IMR-90 (cell line): ENCODE measurements at regions not wholly inside any gene's neighbourhood (a gene's known extent, or its start where the extent isn't known, plus 50 kb on each side); places are given as distances from the start of the nearest gene placed in this dataset.

Experiments used
- BHLHE40 ChIP-seq: fragments of 150-350 bp; IDR thresholded peaks from 2 replicates; pipeline ENCODE4 v1.6.1; 2016; ENCODE audit warnings: mild to moderate bottlenecking, low read depth, low read length
- CEBPB ChIP-seq: IDR thresholded peaks from 2 replicates; pipeline ENCODE4 v1.6.1; 2012; ENCODE audit warnings: low read depth, low read length, improper control_type of control experiment
- CTCF ChIP-seq: conservative IDR thresholded peaks from 2 replicates; pipeline ENCODE4 v1.5.1; 2012; ENCODE audit warnings: mild to moderate bottlenecking, low read depth, low read length, improper control_type of control experiment
- ELK1 ChIP-seq: fragments of 150-350 bp; IDR thresholded peaks from 2 replicates; pipeline ENCODE4 v1.6.1; 2016; ENCODE audit warnings: low read depth, mild to moderate bottlenecking, low read length, moderate library complexity, borderline replicate concordance
- MAFK ChIP-seq: IDR thresholded peaks from 2 replicates; pipeline ENCODE4 v1.6.1; 2012; ENCODE audit warnings: low read depth, low read length, improper control_type of control experiment
- POLR2A ChIP-seq: IDR thresholded peaks from 2 replicates; pipeline ENCODE4 v1.6.1; 2012; ENCODE audit warnings: mild to moderate bottlenecking, low read depth, low read length
- RAD21 ChIP-seq: IDR thresholded peaks from 2 replicates; pipeline ENCODE4 v1.6.1; 2012; ENCODE audit warnings: low read length, improper control_type of control experiment
- RCOR1 ChIP-seq: IDR thresholded peaks from 2 replicates; pipeline ENCODE4 v1.6.1; 2012; ENCODE audit warnings: mild to moderate bottlenecking, low read length, improper control_type of control experiment; ENCODE audit not compliant: insufficient replicate concordance
- RFX5 ChIP-seq: IDR thresholded peaks from 2 replicates; pipeline ENCODE4 v1.8.0; 2012; ENCODE audit warnings: low read depth, mild to moderate bottlenecking, low read length, moderate library complexity
- SMC3 ChIP-seq: fragments of 150-350 bp; IDR thresholded peaks from 2 replicates; pipeline ENCODE4 v1.6.1; 2016; ENCODE audit warnings: low read depth, mild to moderate bottlenecking, antibody characterized with exemption, low read length, moderate library complexity
- USF2 ChIP-seq: fragments of 150-350 bp; IDR thresholded peaks from 2 replicates; pipeline ENCODE4 v1.6.1; 2017; ENCODE audit warnings: mild to moderate bottlenecking, antibody characterized with exemption, low read length, low read depth

DNA sequence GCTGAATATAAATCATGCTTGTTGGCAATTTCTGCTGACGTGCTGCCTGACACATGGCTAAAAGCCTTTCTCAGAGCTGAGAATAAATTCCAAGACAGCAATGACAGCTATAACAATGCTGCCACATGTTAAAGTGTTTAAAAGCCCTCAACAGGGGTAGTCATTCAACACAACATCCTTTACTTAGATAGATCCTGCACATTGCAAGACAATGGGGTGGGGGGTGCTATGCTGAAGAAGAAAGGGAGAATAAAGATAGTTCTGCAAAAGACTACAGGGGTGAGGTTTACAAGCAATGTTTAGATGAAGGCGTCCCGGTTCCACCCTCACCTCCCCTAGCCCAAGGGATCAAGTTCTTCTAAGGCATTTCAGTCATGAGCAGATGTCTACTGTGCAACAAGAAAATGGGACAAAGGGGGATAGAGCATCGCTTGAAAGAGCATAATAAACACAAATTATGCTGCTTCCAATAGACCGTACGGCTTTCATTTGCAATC is 291.0 kb upstream of the ACVR2A start:
- no peak for TF ChIP-seq BHLHE40
- no peak for TF ChIP-seq CTCF
- no peak for TF ChIP-seq RAD21
- no peak for TF ChIP-seq MAFK
- no peak for TF ChIP-seq POLR2A
- no peak for TF ChIP-seq RCOR1
- no peak for TF ChIP-seq USF2
- no peak for TF ChIP-seq ELK1
- TF ChIP-seq SMC3: no peak
- no peak for TF ChIP-seq RFX5
- TF ChIP-seq CEBPB: no peak
